ENCODE measurements at regions not wholly inside any gene's neighbourhood (a gene's known extent, or its start where the extent isn't known, plus 50 kb on each side); places are given as distances from the start of the nearest gene placed in this dataset.

DNA sequence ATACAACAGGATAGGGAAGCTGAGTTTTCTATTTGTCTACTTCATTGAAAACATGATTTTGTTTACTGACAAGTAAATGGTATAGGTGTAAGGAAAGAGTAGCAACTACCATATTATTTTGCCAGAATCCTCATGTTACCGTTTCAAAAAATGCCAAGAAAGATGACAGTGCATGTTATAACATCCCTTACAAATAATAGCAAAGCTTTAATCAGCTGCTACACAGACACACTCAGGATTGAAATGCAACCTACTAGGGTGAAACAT is 331.5 kb downstream of the CHRM3 start:
- DNase-seq (no peak), ATAC-seq (no peak)
- intact Hi-C loops (cut with DNase I): no loop called here

GRCh38 chr1:239718571-239718970 is 332.2 kb downstream of the CHRM3 start:
- intact Hi-C loops (cut with DNase I): no loop called here
- ATAC-seq: no peak
- no peak for DNase-seq

- intact Hi-C loops (cut with DNase I): no loop called here
- no peak for DNase-seq
- no peak for ATAC-seq
These were observed 332.7 kb downstream of the CHRM3 start for GRCh38 chr1:239718997-239719628.

- ATAC-seq: no peak
- intact Hi-C loops (cut with DNase I): no loop called here
- no peak for DNase-seq
These were observed 333.4 kb downstream of the CHRM3 start for GRCh38 chr1:239719642-239720258.

DNA sequence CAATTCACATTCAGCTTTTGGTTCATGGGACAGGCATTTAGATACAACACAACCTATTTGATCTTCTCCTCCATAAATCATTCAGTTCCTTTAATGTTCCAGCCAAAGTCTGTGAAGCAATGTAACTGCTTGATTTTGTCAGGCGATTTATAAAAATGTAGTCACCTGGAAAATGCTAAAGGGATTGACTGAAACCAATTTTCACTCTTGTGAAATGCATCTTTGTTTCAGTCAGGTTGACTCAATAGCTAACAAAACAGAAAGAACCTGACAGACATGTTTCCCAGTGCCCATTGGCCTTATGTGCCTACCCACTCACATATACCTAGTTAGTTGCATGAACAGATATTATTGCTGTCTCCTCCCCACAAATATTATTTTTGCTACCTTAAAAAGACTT is 335.7 kb downstream of the CHRM3 start:
- DNase-seq: no peak
- intact Hi-C loops (cut with DNase I): no loop called here
- no peak for ATAC-seq

- intact Hi-C loops (cut with DNase I): no loop called here
- DNase-seq (no peak), ATAC-seq (no peak)
These were observed 337.5 kb downstream of the CHRM3 start for GRCh38 chr1:239723776-239724367.

GRCh38 chr1:239725371-239725770 is 339.0 kb downstream of the CHRM3 start:
- no peak for DNase-seq
- ATAC-seq: no peak
- intact Hi-C loops (cut with DNase I): no loop called here

DNA sequence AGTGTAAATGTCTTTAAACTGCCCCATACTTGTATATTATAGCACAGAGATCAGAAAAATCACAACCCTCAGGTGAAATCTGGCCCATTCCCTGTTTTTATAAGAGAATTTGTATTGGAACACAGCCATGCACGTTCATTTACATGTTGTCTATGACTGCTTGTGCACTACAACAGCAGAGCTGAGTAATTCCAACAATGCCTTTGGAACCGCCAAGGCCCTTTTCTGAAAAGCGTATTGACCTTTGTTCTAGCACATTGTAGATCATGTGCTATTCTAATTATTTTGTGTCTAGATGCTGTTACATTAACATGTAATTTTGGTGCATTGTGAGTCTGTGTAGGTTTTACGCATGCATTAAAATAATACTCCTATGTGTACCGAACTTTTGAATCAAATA is 339.6 kb downstream of the CHRM3 start:
- intact Hi-C loops (cut with DNase I): no loop called here
- DNase-seq: no peak
- ATAC-seq: no peak

DNA sequence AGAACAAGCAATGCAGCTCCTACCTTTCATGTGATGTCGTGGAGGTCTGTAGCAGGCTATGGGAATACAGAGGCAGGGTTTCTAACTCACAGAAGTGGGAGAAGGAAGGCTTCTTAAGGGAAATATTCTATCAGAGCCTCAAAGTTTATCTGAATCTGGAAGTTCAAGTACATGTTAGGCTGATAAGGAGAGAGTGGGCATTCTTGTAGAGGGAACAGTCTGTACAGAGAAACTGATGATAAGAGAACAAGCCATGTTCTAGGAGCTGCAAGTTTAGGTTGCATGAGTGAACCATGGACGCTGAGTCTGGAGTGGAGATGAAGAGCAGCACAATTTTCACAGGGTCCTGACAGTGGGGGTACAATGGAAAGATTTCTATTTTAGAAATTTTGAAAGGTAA is 344.0 kb downstream of the CHRM3 start:
- ATAC-seq (no peak), DNase-seq (no peak)
- intact Hi-C loops (cut with DNase I): no loop called here

DNA sequence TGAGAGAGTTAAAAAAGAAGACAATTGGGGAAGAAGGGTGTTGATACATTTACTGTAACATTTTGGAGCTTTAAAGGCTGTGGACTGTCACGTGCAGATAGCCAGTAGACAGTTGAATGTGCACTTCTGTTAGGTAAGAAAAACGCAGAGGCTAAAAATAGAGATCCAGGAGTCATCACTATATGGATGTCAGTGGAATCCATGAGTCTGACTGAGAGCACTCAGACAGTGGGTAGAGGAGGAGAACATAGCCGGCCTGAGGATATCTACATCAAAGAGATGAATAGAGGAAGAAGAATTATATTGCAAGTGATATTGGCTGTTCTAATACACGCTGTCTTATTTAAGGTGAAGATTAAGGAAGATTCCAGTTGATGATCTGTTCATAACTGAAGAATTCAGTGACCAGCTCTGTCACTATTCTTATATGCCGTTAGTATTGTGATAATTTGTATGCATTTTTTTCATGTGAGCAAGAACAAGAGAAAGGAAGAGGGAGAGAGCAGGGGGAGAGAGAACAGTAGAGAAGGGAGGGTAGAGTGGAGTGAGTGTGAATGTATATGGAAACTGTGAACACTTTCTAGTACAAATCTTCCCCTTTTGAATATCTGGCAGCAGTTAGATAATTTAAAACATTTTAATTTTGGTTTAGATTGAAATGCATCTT is 344.8 kb downstream of the CHRM3 start:
- intact Hi-C loops (cut with DNase I): no loop called here
- DNase-seq: no peak
- no peak for ATAC-seq

- ATAC-seq (no peak), DNase-seq (no peak)
- intact Hi-C loops (cut with DNase I): no loop called here
These were observed 346.4 kb downstream of the CHRM3 start for GRCh38 chr1:239732770-239733169.

DNA sequence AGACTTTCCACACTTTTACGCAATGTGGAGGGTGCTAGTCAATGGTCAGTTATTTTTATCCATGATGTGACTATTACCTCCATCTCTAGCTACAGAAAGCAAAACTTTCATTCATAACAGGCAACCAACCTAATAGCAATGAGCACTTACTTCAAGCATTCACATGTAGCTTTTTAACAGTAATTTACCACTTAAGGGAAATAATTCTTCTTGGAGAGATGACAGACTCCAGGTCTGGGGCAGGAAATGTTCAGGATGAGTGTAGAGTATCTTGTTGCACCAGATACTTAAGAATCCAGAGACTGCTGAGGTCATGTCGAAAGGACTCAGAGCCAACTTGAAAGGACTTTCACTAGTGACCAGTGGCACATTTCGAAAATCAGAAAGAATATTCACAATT is 347.6 kb downstream of the CHRM3 start:
- DNase-seq (no peak), ATAC-seq (no peak)
- intact Hi-C loops (cut with DNase I): no loop called here

- DNase-seq (no peak), ATAC-seq (no peak)
- intact Hi-C loops (cut with DNase I): no loop called here
These were observed 348.7 kb downstream of the CHRM3 start for GRCh38 chr1:239735111-239735510.

GRCh38 chr1:239736479-239736878 is 350.1 kb downstream of the CHRM3 start:
- ATAC-seq (no peak), DNase-seq (no peak)
- intact Hi-C loops (cut with DNase I): no loop called here

- ATAC-seq: no peak
- DNase-seq: no peak
- intact Hi-C loops (cut with DNase I): no loop called here
These were observed 352.3 kb upstream of the FMN2 start for GRCh38 chr1:239739375-239739774.

DNA sequence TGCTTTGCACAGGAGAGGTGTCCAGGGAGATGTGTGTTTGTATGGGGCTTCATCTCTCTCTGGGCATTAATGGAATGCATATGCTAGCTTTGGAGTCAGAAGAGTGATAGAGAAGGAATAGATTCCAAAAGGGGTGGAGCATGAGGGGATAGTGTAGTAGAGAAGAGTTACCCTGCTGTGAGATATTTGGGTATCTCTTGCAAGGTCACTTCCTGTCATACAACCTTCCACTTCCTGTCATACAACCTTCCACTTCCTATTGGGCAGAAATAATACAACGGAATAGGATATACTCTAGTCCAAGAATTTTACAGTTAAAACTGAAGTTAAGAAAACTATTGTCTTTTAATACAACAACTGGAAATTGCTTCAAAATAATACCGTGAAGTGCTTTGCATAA is 351.8 kb upstream of the FMN2 start:
- intact Hi-C loops (cut with DNase I): no loop called here
- no peak for DNase-seq
- no peak for ATAC-seq

DNA sequence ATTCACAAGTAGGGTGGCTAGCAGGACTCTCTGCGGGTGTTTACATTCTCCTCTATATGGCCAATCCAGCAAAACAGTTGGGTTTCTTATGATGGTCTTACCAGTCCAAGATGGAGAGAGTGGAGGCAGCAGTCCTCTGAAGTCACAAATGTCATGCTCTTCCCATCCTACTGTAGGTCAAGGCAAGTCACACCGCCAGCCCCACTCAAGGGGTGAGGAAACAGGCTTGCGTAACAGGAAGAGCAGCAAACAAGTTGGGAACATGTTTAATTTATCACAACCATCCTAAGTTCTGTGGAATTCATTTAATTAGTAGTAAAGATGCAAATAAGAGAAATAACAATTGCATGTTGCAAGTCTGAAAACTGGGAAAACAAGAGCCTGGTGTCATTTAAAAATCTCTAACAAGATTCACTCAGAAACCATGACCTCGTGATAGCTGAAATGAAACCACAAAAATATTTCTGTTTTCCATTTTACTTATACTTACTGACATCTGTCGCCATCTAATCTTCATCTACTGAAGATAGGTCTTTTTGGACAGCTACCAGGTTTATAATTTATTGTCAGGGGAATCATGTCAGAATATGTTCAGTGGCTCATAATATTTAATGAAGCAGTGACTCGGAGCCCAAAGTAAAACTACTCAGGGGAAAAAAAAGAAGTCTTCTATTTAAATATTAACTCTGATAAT is 349.1 kb upstream of the FMN2 start:
- ATAC-seq (no peak), DNase-seq (no peak)
- intact Hi-C loops (cut with DNase I): no loop called here

DNA sequence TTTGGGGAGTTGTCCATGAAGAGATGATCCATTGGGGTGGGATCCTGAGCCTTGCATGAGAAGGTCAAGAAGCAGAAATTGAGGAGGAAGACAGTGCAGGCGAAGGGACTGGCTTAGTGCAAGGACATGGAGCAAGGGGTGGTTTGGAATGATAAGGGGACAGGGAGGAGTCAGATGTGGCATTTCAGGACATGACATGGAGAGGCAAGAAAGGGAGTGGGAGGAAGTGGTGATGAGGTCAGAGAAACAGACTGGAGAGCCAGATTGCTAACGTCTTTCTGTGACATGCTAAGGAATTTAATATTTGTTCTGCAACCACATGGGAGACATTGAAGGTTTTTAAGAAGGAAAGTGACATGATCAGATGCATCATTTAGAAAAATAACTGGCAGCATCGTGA is 346.8 kb upstream of the FMN2 start:
- intact Hi-C loops (cut with DNase I): no loop called here
- ATAC-seq (no peak), DNase-seq (no peak)

DNA sequence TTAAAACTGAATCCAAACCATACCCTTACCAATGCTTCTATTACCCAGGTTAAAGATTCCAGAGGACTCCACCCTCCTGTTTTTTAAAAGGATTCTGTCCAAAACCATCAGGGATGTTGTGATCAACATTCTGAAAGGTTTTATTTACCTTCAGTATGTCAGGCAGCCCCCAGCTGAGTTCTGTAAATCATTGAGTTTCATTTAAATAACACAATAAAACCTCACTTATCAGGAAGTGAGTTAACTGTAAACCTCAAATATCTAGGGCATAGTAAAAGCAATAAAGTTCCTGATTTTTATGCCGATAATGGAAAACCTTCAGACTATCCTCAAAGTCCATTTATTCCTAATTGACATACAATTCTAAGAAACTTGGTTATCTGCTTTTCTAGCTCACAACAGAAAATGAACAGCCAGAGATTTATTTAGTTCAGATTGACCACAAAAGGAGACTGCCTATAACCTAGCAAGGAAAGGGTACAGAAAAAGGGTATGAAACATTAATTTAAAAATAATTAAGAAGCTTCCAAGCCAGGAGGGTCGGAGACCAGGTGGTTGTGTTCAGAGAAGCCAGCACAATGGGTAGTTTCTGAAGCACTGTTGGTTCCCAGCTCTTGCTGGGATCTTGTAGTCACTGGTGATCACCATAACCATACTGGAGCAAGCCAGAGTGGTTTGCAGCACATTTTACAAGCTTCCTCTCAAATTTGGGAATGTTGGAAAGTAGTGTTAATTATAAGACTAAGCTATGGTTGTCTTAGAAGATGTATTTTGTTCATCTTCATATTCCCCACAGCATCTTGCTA is 336.4 kb upstream of the FMN2 start:
- DNase-seq: no peak
- intact Hi-C loops (cut with DNase I): no loop called here
- ATAC-seq: no peak

DNA sequence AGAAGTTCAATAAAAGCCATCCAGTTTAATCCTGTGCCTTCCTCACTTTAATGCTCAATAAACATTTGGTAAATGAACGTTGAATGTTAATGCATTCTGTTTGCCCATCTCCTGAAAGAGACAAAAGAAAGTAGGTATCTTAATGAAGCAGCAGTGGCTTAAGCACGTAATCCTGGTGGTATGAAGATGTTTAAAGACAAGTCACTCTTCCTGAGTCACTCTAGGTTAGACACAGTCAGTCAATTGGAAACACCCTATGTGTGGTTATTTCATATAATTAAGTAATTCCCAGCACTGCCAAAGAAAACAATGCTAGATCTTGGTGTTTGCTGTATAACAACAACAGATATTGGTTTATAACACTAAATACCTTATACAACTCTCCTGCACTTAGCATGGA is 334.0 kb upstream of the FMN2 start:
- intact Hi-C loops (cut with DNase I): no loop called here
- DNase-seq (no peak), ATAC-seq (no peak)

Data from left cardiac atrium (tissue), 4 donors.